PC-3 (cell line): ENCODE measurements at regions not wholly inside any gene's neighbourhood (a gene's known extent, or its start where the extent isn't known, plus 50 kb on each side); places are given as distances from the start of the nearest gene placed in this dataset.

Experiments
- EZH2 ChIP-seq: fragments of 300-600 bp; sonication (generic); IDR thresholded peaks from one replicate; pipeline ENCODE4 v1.6.1; 2017; ENCODE audit warnings: antibody characterized with exemption, mild to moderate bottlenecking, low read length; ENCODE audit not compliant: unreplicated experiment
- TF ChIP-seq, protein P1 (sequence below): fragments of 300-600 bp; sonication (generic); conservative IDR thresholded peaks from 2 replicates; pipeline ENCODE4 v1.5.1; 2017; ENCODE audit warnings: antibody characterized with exemption, low read depth, mild to moderate bottlenecking, low read length

DNA sequence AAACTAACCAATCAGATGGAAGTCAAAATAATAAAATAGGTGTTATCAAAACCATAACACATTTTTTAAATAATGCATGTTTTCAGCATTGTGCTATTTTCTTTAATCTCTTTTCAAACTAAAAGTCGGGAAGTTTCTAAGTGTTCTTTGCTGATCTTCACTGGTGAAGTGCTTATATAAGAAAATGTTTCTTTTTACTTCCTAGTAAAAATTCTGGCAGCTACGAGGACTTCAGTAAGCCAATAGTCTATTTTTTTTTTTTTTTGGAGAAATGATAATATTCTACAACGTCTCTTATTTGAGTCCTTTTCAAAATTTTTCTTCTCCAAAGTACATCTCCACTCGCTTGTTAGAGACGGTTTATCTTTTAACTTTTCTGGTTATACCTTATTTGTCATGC is 448.0 kb downstream of the SLC6A15 start:
- TF ChIP-seq, protein P1, sequence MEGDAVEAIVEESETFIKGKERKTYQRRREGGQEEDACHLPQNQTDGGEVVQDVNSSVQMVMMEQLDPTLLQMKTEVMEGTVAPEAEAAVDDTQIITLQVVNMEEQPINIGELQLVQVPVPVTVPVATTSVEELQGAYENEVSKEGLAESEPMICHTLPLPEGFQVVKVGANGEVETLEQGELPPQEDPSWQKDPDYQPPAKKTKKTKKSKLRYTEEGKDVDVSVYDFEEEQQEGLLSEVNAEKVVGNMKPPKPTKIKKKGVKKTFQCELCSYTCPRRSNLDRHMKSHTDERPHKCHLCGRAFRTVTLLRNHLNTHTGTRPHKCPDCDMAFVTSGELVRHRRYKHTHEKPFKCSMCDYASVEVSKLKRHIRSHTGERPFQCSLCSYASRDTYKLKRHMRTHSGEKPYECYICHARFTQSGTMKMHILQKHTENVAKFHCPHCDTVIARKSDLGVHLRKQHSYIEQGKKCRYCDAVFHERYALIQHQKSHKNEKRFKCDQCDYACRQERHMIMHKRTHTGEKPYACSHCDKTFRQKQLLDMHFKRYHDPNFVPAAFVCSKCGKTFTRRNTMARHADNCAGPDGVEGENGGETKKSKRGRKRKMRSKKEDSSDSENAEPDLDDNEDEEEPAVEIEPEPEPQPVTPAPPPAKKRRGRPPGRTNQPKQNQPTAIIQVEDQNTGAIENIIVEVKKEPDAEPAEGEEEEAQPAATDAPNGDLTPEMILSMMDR: no peak
- TF ChIP-seq EZH2: no peak
